OCI-M2 (cell line): ENCODE measurements at regions not wholly inside any gene's neighbourhood (a gene's known extent, or its start where the extent isn't known, plus 50 kb on each side); places are given as distances from the start of the nearest gene placed in this dataset.
A peak's percentile ranks its signal among the peaks of the same experiment; 100 is the strongest.

Experiments
- DNase-seq: peaks from one replicate; lab custom pipeline; 2025; ENCODE audit not compliant: unreplicated experiment; lab: John Stamatoyannopoulos, UW

GRCh38 chr12:43123461-43123860 lies 428.5 kb downstream of the ADAMTS20 start:
- DNase-seq = no peak

DNA sequence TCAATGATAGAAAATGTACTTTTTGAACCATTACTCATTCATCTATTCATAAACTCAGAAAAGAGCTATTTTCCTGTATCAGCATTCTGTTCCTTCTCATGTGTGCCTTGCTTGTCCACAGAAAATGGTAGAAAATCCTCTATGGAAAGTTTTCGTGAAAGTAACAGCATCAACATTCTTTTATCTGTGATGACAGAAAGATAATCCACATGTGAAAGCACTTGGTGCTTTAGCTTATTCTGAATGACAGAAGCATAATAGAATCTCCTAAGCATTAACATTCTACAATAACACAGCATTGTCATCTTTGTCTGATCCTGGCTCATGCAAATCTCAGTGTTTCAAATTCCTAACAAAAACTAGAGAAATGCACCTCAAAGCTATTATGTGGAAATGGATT lies 431.9 kb downstream of the ADAMTS20 start:
- no peak for DNase-seq

- DNase-seq = no peak
Observed at GRCh38 chr12:43118881-43119280, 433.1 kb downstream of the ADAMTS20 start.

- no peak for DNase-seq
Observed at GRCh38 chr12:43118234-43118633, 433.8 kb downstream of the ADAMTS20 start.

DNA sequence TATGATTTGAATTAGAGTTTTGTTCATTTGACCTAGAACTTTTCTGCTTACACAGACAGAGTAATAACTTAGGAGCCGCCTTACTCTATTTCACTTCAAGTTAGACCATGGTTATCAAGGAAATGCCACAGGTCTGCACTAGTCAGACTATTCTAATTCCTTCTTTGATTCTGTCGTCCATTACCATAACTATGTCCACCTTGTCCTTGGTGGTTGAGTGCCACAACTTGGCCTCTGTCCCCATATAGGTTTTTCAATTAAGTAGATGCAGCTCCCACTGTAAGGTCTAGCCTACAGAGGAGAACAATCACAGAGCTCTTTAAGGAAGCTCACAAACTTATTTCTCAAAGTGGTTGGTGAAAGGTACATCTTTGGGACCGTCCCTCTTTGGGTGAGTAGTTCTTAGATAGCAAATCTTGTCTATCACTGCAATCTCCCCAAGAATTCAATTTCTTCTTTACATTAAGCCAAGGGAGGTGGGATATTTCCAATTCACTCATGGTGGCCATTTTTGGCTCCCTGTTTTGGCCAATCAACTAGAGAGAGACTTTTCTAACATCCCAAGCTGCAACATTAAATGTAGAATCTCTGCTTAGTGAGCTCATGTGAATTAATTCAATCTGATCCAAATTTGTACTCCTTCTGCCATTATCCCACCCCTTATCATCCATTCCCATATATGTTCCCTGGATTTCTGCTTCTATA lies 434.6 kb downstream of the ADAMTS20 start:
- DNase-seq = no peak

DNA sequence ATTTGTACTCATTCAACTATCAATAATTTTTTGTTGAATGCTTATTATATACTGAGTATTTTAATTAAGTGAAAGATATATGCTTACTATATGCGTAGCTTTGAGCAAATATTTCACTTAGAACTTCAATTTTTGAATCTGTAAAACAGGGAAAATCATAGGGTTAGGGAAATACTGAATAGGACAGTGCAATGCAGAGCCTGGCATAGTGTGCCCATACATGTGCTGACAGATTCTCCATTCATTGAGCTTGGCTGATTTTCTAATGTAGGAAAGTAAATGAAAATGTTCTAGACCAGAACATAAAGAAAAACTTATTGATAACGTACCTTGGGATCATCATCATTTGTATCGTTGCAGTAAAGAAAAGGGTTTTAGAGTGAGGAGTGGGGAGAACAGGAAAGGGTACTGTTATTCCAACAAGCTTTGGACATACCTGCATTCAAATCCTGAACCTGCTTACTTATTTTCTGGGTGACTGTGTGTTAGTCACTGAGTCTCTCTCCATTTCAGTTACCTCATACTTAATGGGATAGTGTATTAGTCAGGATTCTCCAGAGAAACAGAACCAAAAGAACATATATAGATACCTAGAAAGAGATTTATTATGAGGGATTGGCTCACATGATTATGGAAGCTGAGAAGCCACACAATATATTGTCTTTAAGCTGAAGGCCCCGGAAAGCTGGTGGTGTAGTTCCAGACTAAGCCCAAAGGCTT lies 436.4 kb downstream of the ADAMTS20 start:
- DNase-seq = no peak

- DNase-seq = no peak
Observed at GRCh38 chr12:43114316-43114715, 437.7 kb downstream of the ADAMTS20 start.

- no peak for DNase-seq
Observed at GRCh38 chr12:43113616-43114015, 438.4 kb downstream of the ADAMTS20 start.

DNA sequence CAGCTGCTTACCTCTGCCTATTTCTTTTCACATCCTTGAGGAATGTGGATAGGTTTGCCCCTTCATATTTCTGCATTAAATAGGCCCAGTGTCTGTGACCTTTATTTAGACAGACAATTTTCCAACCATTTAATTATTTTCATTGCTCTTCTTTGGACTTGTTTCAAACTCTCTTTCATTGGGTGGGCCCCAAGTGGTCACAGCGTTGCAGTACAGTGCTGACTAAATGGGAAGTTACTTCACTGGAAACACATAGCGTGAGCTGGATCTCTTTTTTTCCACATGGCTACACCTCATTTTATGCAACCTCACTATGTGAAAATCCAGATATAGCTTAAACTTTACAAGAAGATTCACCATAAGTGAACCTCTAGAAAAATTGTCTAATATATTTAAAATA lies 438.9 kb downstream of the ADAMTS20 start:
- no peak for DNase-seq

DNA sequence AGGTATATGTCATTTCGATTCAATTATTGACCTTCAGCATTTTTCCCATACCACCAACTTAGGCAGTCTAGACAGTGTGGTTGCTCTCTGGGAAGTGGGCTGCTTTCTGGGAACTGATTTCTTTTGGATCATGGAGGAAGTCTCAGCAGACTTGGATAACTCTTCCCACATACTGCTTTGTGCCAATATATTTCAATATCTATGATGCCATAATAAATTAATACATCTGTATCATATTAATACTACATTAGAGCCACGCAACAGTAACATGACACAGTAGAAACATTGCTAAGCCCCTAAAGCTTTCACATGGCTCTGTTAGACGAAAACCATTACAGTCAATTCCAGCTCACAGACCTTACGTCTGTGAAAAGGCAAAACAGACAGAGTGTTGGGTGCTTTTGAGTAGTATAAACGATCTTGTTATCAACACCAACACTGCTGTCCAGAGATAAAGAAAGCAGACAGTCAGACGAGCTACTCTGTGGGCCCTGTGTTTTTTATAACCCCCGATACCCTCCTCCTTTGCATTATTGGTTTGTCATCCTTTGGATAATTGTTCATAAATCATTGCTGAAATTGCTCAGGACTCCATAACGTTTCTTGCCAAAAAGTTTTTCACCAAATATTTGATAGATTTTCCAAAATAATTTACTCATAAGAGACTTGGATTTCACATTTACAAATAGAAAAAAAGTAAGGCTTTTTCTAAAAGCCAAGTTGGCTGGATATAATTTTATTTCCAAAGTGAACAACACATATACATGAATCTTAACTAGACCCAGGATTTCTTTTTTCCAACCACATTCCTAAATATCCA lies 439.7 kb downstream of the ADAMTS20 start:
- no peak for DNase-seq

DNA sequence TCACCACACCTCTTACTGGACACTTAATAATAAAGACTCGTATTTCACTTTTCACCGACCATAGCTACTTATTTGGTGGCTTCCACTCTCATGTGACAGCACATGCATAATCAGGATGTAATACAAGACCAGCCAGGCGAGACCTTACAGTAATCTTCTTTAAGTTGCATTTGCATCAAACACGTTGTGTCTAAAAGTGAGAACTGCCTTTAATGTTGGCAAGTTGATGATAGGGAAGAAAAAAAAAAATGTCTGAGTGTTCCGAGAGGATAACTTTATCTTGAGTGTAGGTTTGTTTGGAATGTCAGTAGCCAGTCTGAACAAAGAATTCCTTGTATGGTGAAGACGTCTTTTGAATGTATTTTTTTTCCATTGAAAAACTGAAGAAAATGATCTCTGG lies 440.4 kb downstream of the ADAMTS20 start:
- peak; percentile 58 for DNase-seq

GRCh38 chr12:43109631-43110345 lies 442.2 kb downstream of the ADAMTS20 start:
- DNase-seq = no peak

DNA sequence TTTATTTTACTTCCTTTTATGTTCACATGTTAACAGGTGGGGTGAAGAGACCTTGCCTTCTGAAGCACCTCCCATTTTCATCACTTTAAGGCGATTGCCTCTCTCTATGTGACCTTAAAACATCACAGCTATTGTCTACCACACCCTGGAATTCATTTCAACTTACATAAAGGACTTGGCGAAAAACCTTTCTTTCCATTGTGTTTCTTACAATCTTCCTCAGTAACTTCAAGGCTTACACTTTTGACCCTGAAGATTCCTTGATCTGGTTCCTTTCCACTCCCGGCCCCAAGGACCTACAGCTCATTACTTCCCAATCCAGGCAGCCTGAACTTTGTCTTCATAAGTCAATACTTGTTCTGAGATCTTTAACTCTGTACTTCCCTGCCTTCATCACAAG lies 443.3 kb downstream of the ADAMTS20 start:
- DNase-seq = no peak

- DNase-seq = no peak
Observed at GRCh38 chr12:43107026-43107775, 444.8 kb downstream of the ADAMTS20 start.

- DNase-seq = no peak
Observed at GRCh38 chr12:43106355-43106754, 445.6 kb downstream of the ADAMTS20 start.

DNA sequence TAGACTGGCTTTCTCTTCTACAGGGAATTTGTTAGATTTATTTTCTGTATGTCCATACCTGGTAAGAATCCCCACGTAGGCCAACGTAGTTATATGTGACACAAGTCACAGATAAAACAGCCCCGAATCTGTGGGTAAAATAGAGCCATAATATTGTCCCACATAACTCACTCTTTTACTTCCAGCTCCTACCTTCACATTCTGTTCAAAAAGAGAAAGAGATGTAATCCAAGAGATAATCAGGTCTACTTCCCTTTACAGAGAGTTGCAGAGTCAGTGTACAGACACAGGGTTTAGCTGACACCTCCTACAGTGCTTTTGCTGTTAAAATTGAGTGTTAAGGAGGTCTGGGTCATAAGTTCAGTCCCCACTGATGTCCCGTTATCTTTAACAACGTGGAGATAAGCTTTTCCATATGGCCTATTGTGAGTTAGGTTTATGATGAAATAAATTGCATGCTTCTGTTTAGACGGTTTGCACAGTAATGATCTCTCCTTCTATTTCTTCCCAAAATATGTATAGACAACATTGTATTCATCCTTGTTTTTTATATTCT lies 446.5 kb downstream of the ADAMTS20 start:
- DNase-seq = no peak

DNA sequence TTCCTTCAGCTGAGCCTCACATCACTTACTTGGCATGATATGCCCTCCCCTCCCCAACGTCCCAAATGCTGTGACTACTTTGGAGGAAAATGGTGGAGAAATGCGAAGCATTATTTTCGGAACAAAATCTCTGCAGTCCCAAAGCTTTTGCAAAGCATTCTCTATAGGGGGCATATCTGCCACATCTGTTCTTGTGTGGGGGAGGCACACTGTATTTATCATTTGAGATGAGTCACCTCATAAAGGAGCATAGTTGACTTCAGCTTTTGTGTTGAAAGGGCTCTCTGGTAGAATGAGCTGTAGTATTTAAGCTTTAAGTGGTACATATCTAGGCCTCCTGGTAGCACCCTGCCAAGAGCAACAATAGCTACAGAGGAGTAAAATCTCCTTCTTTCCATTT lies 447.5 kb downstream of the ADAMTS20 start:
- no peak for DNase-seq

DNA sequence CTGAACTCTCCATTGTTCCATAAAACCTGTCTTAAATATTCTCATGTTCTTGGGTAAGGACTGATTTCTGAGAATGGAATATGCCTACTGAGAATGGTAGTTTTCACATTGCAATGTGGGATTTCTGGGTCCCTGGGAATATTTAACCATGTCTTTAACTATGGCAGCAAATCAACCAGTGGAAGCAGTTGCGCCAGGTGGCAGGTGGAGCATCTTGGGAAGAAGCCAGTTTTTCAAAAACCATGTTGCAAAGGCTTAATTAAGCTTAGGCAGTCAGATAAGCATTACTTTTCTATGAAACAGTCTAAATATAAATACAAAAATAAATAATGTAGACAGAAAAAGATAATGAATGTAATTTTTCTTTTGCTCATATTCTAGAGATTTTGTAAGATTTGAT lies 448.1 kb downstream of the ADAMTS20 start:
- no peak for DNase-seq

DNA sequence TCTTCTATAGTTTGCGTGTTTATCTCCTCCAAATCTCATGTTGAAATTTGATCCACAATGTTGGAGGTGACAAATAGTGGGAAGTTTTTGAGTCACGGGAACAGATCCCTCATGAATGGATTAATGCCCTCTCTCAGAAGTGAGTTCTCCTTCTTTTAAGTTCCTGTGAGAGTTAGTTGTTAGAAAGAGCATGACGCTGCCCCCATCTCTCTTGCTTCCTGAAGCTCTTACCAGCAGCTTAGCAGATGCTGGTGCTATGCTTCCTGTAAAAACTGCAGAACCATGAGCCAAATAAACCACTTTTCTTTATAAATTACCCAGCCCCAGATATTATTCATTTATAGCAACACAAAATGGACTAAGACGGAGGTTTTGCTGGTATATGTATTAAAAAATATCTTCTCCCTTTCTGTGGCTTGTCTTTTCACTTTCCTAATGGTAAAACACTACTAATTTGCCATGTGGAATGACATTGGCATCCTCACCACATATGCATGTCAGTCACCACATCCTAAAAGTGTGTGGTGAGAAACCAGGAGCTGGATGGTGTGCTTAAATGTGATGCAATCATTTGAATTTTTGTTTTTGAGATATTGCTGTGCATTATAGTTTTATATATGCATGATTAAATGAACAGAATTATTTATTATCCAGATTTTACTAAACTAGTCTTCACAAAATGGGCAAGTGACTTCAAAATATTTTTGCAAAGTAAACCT lies 449.3 kb downstream of the ADAMTS20 start:
- no peak for DNase-seq

- no peak for DNase-seq
Observed at GRCh38 chr12:43100231-43100630, 451.8 kb downstream of the ADAMTS20 start.
